Esophagus muscularis mucosa (tissue), 4 donors: ENCODE measurements at regions not wholly inside any gene's neighbourhood (a gene's known extent, or its start where the extent isn't known, plus 50 kb on each side); places are given as distances from the start of the nearest gene placed in this dataset.

Experiments
- DNase-seq: peaks from one replicate; pipeline ENCODE4 v3.0.0-alpha.2; 2017; ENCODE audit errors: extremely low spot score
- H3K27ac ChIP-seq, 4 donors: fragments of 200-600 bp; sonication (generic); replicated peaks in 1 of 4; 1 replicate in 3 of 4; 2 replicates in 1 of 4; pipeline ENCODE4 v1.5.1; 2016 to 2019; ENCODE audit warnings: mild to moderate bottlenecking in 1 of 4
- H3K27me3 ChIP-seq, 4 donors: fragments of 200-600 bp; sonication (generic); one replicate each; pipeline versions ENCODE4 v1.5.1 to v1.6.0; 2016 to 2019
- H3K36me3 ChIP-seq, 4 donors: fragments of 200-600 bp; sonication (generic); one replicate each; pipeline ENCODE4 v1.5.1; 2016 to 2019
- H3K4me1 ChIP-seq, 4 donors: fragments of 200-600 bp; sonication (generic); one replicate each; pipeline ENCODE4 v1.5.1; 2016 to 2019
- H3K4me3 ChIP-seq, 4 donors: fragments of 200-600 bp; sonication (generic); 1 replicate in 2 of 4; 2 replicates in 2 of 4; pipeline ENCODE4 v1.5.1; 2016 to 2019; ENCODE audit warnings: mild to moderate bottlenecking in 4 of 4, moderate library complexity in 1 of 4
- H3K9me3 ChIP-seq, 4 donors: fragments of 200-600 bp; sonication (generic); 1 replicate in 3 of 4; 2 replicates in 1 of 4; pipeline ENCODE4 v1.5.1; 2016 to 2019
- CTCF ChIP-seq, 3 experiments: fragments of 200-600 bp in 2 of 3; fragments of 450-650 bp in 1 of 3; sonication (generic) in 2 of 3; IDR thresholded peaks; one replicate each; pipeline ENCODE4 v1.5.1; 2017 to 2019; ENCODE audit warnings: antibody characterized with exemption in 3 of 3, mild to moderate bottlenecking in 2 of 3, moderate library complexity in 1 of 3
- EP300 ChIP-seq: sonication (generic); formaldehyde crosslinking; IDR thresholded peaks from one replicate; pipeline ENCODE4 v1.6.1; 2017; ENCODE audit warnings: antibody characterized with exemption
- POLR2A ChIP-seq: fragments of 450-650 bp; IDR thresholded peaks from one replicate; pipeline ENCODE4 v1.6.1; 2017; ENCODE audit warnings: antibody characterized with exemption, moderate library complexity, mild to moderate bottlenecking, low read depth
- POLR2AphosphoS5 ChIP-seq, 2 donors: sonication (generic); formaldehyde crosslinking; IDR thresholded peaks; one replicate each; pipeline ENCODE4 v1.6.1; 2017; ENCODE audit warnings: antibody characterized with exemption in 2 of 2
- whole genome bisulfite sequencing: methylation state at CpG from one replicate; pipeline ENCODE4 v1.1.5; 2018; 5-methylcytosine and 5-hydroxymethylcytosine counted together
- intact Hi-C: fragments of 100-400 bp; cut with DNase I; formaldehyde crosslinking; loops from one replicate; pipeline ENCODE4 v1.15.1; 2023

GRCh38 chr9:20178197-20178596 lies 389.4 kb upstream of the SLC24A2 start:
- DNase-seq: no peak
- Histone ChIP-seq H3K4me1 (no peaks in the 10 kb centered on the region), H3K27ac (no peak overlapping the region), H3K4me3 (no peak overlapping the region), H3K27me3 (no peaks in the 10 kb centered on the region), H3K36me3 (no peaks in the 10 kb centered on the region), H3K9me3 (no peaks in the 10 kb centered on the region)
- no peak for TF ChIP-seq POLR2A
- no peak for TF ChIP-seq POLR2AphosphoS5 (IDR thresholded peaks at IDR 0.05)
- TF ChIP-seq CTCF (IDR thresholded peaks at IDR 0.05): no peak
- TF ChIP-seq EP300: no peak
- 43% methylated on average over 1 of the region's 1 CpG for WGBS
- intact Hi-C loops: no loop called here

GRCh38 chr9:20170122-20170521 lies 381.3 kb upstream of the SLC24A2 start:
- H3K36me3 ChIP-seq: no peaks in the 10 kb centered on the region
- DNase-seq: no peak
- H3K9me3 ChIP-seq: peaks cover 0 to 41% (median 26%) of the 10 kb centered on the region in 4 donors
- H3K4me1 ChIP-seq: no peaks in the 10 kb centered on the region
- no peak overlapping the region for H3K27ac ChIP-seq
- intact Hi-C loops: no loop called here
- H3K4me3 ChIP-seq: no peak overlapping the region
- TF ChIP-seq EP300: no peak
- TF ChIP-seq POLR2AphosphoS5 (IDR thresholded peaks at IDR 0.05): no peak
- TF ChIP-seq CTCF (IDR thresholded peaks at IDR 0.05): no peak
- no peak for TF ChIP-seq POLR2A
- no peaks in the 10 kb centered on the region for H3K27me3 ChIP-seq
- WGBS: 100% methylated on average over 3 of the region's 3 CpGs

GRCh38 chr9:20152151-20152725 lies 363.4 kb upstream of the SLC24A2 start:
- Histone ChIP-seq H3K27ac (no peak overlapping the region), H3K36me3 (no peaks in the 10 kb centered on the region), H3K4me1 (peaks cover 0 to 28% (median 14%) of the 10 kb centered on the region in 4 donors), H3K27me3 (no peaks in the 10 kb centered on the region), H3K4me3 (no peak overlapping the region), H3K9me3 (no peaks in the 10 kb centered on the region)
- WGBS: 69% methylated on average over 3 of the region's 3 CpGs
- TF ChIP-seq POLR2A (no peak), POLR2AphosphoS5 (IDR thresholded peaks at IDR 0.05) (no peak), EP300 (no peak), CTCF (IDR thresholded peaks at IDR 0.05) (no peak)
- no peak for DNase-seq
- intact Hi-C loops: loop anchor here (10.0 kb wide), 1 partner anchor 163 kb away; no protein-coding TSS in a partner anchor

- no peaks in the 10 kb centered on the region for H3K36me3 ChIP-seq
- peaks cover 0 to 45% (median 29%) of the 10 kb centered on the region in 4 donors for H3K4me1 ChIP-seq
- no peak overlapping the region for H3K4me3 ChIP-seq
- H3K27ac ChIP-seq: peak overlapping the region in 3 of 4 donors; percentile 24 to 45 (median 42)
- TF ChIP-seq POLR2AphosphoS5 (IDR thresholded peaks at IDR 0.05): peak in 1 of 2 donors; percentile 56
- TF ChIP-seq EP300: peak; percentile 41
- no peak for TF ChIP-seq POLR2A
- no peak for TF ChIP-seq CTCF (IDR thresholded peaks at IDR 0.05)
- H3K27me3 ChIP-seq: no peaks in the 10 kb centered on the region
- H3K9me3 ChIP-seq: no peaks in the 10 kb centered on the region
- no peak for DNase-seq
- intact Hi-C loops: no loop called here
- WGBS: 49% methylated on average over 2 of the region's 2 CpGs
These were observed 359.6 kb upstream of the SLC24A2 start for GRCh38 chr9:20148416-20148815.

- Histone ChIP-seq H3K27ac (no peak overlapping the region), H3K4me1 (peaks cover 0 to 35% (median 22%) of the 10 kb centered on the region in 4 donors), H3K27me3 (no peaks in the 10 kb centered on the region), H3K4me3 (peak overlapping the region in 2 of 4 donors; percentile 2 to 3), H3K9me3 (no peaks in the 10 kb centered on the region), H3K36me3 (no peaks in the 10 kb centered on the region)
- no peak for TF ChIP-seq EP300
- TF ChIP-seq CTCF (IDR thresholded peaks at IDR 0.05): no peak
- TF ChIP-seq POLR2AphosphoS5 (IDR thresholded peaks at IDR 0.05): no peak
- no peak for TF ChIP-seq POLR2A
- intact Hi-C loops: no loop called here
- 22% methylated on average over 7 of the region's 7 CpGs for WGBS
- DNase-seq: no peak
These were observed 355.4 kb upstream of the SLC24A2 start for GRCh38 chr9:20144197-20144596.
